AG09319 (cell line): ENCODE measurements at regions not wholly inside any gene's neighbourhood (a gene's known extent, or its start where the extent isn't known, plus 50 kb on each side); places are given as distances from the start of the nearest gene placed in this dataset.

Source experiments
- DNase-seq: peaks from one replicate; pipeline ENCODE4 v3.0.0-alpha.2; 2010; ENCODE audit warnings: low read depth; ENCODE audit errors: extremely low read depth
- TF ChIP-seq, protein P1 (sequence below): IDR thresholded peaks from 2 replicates; pipeline ENCODE4 v1.5.1; 2011; ENCODE audit warnings: low read depth, mild to moderate bottlenecking, inconsistent platforms, low read length, moderate library complexity

DNA sequence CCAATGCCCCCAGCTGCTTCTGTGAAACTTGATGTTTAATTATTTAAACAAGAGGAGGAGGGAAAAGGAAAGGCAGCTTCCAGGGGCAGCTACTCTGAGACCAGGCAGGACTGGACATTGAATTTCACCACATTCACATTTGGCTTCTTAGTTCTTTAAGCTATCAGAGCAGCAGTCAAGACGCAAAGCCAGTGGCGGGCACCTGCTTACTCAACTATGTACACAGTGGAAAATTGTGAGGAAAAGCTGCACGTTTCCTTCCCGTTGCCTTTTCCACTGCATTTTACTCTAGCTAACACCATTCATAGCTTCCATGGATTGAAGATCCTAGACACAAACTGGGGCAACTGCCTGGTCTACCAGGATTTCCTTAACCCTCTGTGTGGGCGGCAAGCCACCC, 200.3 kb downstream of the ERCC6L2 start:
- DNase-seq: no peak
- TF ChIP-seq, protein P1, sequence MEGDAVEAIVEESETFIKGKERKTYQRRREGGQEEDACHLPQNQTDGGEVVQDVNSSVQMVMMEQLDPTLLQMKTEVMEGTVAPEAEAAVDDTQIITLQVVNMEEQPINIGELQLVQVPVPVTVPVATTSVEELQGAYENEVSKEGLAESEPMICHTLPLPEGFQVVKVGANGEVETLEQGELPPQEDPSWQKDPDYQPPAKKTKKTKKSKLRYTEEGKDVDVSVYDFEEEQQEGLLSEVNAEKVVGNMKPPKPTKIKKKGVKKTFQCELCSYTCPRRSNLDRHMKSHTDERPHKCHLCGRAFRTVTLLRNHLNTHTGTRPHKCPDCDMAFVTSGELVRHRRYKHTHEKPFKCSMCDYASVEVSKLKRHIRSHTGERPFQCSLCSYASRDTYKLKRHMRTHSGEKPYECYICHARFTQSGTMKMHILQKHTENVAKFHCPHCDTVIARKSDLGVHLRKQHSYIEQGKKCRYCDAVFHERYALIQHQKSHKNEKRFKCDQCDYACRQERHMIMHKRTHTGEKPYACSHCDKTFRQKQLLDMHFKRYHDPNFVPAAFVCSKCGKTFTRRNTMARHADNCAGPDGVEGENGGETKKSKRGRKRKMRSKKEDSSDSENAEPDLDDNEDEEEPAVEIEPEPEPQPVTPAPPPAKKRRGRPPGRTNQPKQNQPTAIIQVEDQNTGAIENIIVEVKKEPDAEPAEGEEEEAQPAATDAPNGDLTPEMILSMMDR: no peak

DNA sequence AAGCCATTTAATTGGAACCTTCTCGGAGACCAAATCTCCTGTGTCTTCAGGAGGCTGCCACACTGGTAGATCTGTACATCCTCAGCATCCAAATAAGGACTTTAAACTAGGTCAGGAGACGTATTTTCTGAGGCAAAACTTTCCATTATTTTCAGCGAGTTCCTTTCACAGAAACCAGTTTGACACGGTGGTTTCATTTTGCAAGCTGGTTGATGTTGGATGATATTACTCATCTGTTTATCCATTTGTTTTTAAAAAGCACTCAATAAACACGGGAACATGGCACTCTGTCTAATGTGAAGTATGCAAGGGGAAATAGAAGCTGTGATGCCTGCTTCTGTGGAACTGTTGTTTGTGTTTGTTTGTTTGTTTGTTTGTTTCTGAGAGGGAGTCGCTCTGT, 199.6 kb downstream of the ERCC6L2 start:
- TF ChIP-seq, protein P1: no peak
- no peak for DNase-seq

- no peak for DNase-seq
- TF ChIP-seq, protein P1: no peak
Measured at GRCh38 chr9:96073531-96074480, 198.3 kb downstream of the ERCC6L2 start.

DNA sequence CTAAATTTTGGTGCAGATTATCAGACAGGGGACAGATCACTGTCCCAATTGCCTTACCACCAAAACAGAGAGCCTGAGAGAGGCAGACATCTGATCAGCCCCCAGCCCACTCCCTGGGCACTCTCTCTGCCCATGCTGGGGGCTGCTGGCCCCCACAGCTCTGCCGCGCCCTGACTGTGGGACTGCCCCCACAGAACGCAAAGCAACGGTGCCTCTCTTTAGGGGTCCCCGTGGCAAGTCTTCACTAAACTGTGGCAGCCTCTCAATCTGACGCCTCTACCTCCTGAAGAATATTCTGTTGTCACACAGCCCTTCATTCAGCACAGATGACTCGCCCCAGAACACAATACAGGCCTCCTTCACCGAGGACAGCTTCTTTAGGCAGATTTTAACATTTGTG, 197.4 kb downstream of the ERCC6L2 start:
- TF ChIP-seq, protein P1: no peak

GRCh38 chr9:96071815-96072124, 196.3 kb downstream of the ERCC6L2 start:
- DNase-seq: no peak
- TF ChIP-seq, protein P1: no peak

More for the DNA sequence above, 197.4 kb downstream of the ERCC6L2 start:
- no peak for DNase-seq

GRCh38 chr9:96071076-96071814, 195.8 kb downstream of the ERCC6L2 start:
- DNase-seq: no peak

More at GRCh38 chr9:96071076-96071814, 195.8 kb downstream of the ERCC6L2 start:
- TF ChIP-seq, protein P1: peak; percentile 52
